Neural progenitor cell (in vitro differentiated cells): ENCODE measurements at regions not wholly inside any gene's neighbourhood (a gene's known extent, or its start where the extent isn't known, plus 50 kb on each side); places are given as distances from the start of the nearest gene placed in this dataset.
A peak's percentile ranks its signal among the peaks of the same experiment; 100 is the strongest.

Source experiments
- DNase-seq: peaks from one replicate; pipeline ENCODE4 v3.0.0-alpha.2; 2016; ENCODE audit warnings: low spot score
- H2AFZ ChIP-seq: fragments of 200-600 bp; sonication (generic); replicated peaks from 2 replicates; pipeline ENCODE4 v1.6.1; 2016; ENCODE audit warnings: antibody characterized with exemption
- H3F3A ChIP-seq: fragments of 200-600 bp; sonication (generic); 2 replicates; pipeline ENCODE4 v1.6.1; 2016; ENCODE audit warnings: antibody characterized with exemption, low read depth
- H3K27ac ChIP-seq: fragments of 200-600 bp; sonication (generic); 2 replicates; pipeline ENCODE4 v1.5.1; 2016; ENCODE audit warnings: mild to moderate bottlenecking
- H3K27me3 ChIP-seq: fragments of 200-600 bp; sonication (generic); 2 replicates; pipeline ENCODE4 v1.6.1; 2016; ENCODE audit warnings: mild to moderate bottlenecking, moderate library complexity
- H3K36me3 ChIP-seq: fragments of 200-600 bp; sonication (generic); 2 replicates; pipeline ENCODE4 v1.5.1; 2016
- H3K4me1 ChIP-seq: fragments of 200-600 bp; sonication (generic); 2 replicates; pipeline ENCODE4 v1.6.1; 2016; ENCODE audit warnings: mixed run types
- H3K4me2 ChIP-seq: fragments of 200-600 bp; sonication (generic); 2 replicates; pipeline ENCODE4 v1.6.1; 2016
- H3K4me3 ChIP-seq: fragments of 200-600 bp; sonication (generic); 2 replicates; pipeline ENCODE4 v1.5.1; 2016
- H3K79me2 ChIP-seq: fragments of 200-600 bp; sonication (generic); 2 replicates; pipeline ENCODE4 v1.6.1; 2016; ENCODE audit warnings: low read depth
- H3K9ac ChIP-seq: fragments of 200-600 bp; sonication (generic); 2 replicates; pipeline ENCODE4 v1.6.1; 2016
- H3K9me3 ChIP-seq: fragments of 200-600 bp; sonication (generic); 2 replicates; pipeline ENCODE4 v1.5.1; 2016; ENCODE audit warnings: low read depth
- H4K20me1 ChIP-seq: fragments of 200-600 bp; sonication (generic); 2 replicates; pipeline ENCODE4 v1.6.1; 2016; ENCODE audit warnings: low read depth
- H3K27ac Mint-ChIP-seq: 3 replicates; pipeline ENCODE4 v1.8.0; 2021; ENCODE audit warnings: mixed read lengths
- H3K27me3 Mint-ChIP-seq: 2 replicates; pipeline ENCODE4 v1.8.0; 2022; ENCODE audit warnings: low read depth, mild to moderate bottlenecking, inconsistent platforms, moderate library complexity, mixed read lengths; ENCODE audit not compliant: insufficient read depth
- H3K36me3 Mint-ChIP-seq: 3 replicates; pipeline ENCODE4 v1.8.0; 2021; ENCODE audit warnings: mixed read lengths
- H3K4me1 Mint-ChIP-seq: 3 replicates; pipeline ENCODE4 v1.8.0; 2021; ENCODE audit warnings: mixed read lengths
- H3K4me3 Mint-ChIP-seq: 3 replicates; pipeline ENCODE4 v1.8.0; 2021; ENCODE audit warnings: mild to moderate bottlenecking, moderate library complexity, mixed read lengths
- H3K9me3 Mint-ChIP-seq: 3 replicates; pipeline ENCODE4 v1.8.0; 2020; ENCODE audit warnings: mixed read lengths
- EZH2 ChIP-seq: fragments of 200-600 bp; sonication (generic); IDR thresholded peaks from 2 replicates; pipeline ENCODE4 v1.6.1; 2017; ENCODE audit warnings: antibody characterized with exemption, mild to moderate bottlenecking, moderate library complexity
- EZH2phosphoT487 ChIP-seq: fragments of 200-600 bp; sonication (generic); IDR thresholded peaks from 2 replicates; pipeline ENCODE4 v1.6.1; 2017; ENCODE audit warnings: antibody characterized with exemption
- TF ChIP-seq, protein P1 (sequence below): fragments of 200-600 bp; sonication (generic); IDR thresholded peaks from 2 replicates; pipeline ENCODE4 v1.5.1; 2017; ENCODE audit warnings: antibody characterized with exemption, mild to moderate bottlenecking

DNA sequence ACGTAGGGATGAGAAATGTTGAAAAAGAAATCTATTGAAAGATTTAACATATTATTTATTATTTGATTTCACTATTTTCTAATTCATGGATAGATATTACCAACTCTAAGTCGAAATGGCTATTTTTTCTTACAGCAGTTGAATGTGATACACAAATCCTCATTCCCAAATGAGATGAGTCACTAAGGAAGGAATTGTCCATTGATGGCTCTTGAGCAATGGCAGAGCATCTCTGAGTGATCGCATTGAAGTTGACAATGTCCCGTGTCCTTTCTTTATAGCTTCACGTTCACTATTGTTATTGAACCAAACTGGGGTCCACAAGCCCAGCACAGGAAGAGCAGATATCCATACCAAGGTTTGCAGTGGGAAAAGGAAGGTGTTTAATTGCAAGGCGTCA is 648.3 kb upstream of the SPRY2 start:
- Histone ChIP-seq H3K4me3 (no peak overlapping the region), H3K27me3 (no peaks in the 10 kb centered on the region), H3K27ac (no peak overlapping the region), H3K4me2 (peak overlapping the region; percentile 50), H3K9ac (no peak overlapping the region), H3K4me1 (peaks cover 16% of the 10 kb centered on the region), H2AFZ (no peak overlapping the region), H3F3A (peaks cover 5% of the 10 kb centered on the region), H4K20me1 (no peaks in the 10 kb centered on the region), H3K79me2 (no peaks in the 10 kb centered on the region), H3K36me3 (peaks cover 3% of the 10 kb centered on the region), H3K9me3 (peaks cover 26% of the 10 kb centered on the region)
- Mint-ChIP-seq H3K9me3 (peaks cover 58% of the 10 kb centered on the region), H3K27ac (no peak overlapping the region), H3K36me3 (peaks cover 9% of the 10 kb centered on the region), H3K4me3 (no peak overlapping the region), H3K4me1 (peaks cover 10% of the 10 kb centered on the region), H3K27me3 (no peaks in the 10 kb centered on the region)
- DNase-seq = no peak
- TF ChIP-seq, protein P1, sequence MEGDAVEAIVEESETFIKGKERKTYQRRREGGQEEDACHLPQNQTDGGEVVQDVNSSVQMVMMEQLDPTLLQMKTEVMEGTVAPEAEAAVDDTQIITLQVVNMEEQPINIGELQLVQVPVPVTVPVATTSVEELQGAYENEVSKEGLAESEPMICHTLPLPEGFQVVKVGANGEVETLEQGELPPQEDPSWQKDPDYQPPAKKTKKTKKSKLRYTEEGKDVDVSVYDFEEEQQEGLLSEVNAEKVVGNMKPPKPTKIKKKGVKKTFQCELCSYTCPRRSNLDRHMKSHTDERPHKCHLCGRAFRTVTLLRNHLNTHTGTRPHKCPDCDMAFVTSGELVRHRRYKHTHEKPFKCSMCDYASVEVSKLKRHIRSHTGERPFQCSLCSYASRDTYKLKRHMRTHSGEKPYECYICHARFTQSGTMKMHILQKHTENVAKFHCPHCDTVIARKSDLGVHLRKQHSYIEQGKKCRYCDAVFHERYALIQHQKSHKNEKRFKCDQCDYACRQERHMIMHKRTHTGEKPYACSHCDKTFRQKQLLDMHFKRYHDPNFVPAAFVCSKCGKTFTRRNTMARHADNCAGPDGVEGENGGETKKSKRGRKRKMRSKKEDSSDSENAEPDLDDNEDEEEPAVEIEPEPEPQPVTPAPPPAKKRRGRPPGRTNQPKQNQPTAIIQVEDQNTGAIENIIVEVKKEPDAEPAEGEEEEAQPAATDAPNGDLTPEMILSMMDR = no peak
- no peak for TF ChIP-seq EZH2phosphoT487
- no peak for TF ChIP-seq EZH2

DNA sequence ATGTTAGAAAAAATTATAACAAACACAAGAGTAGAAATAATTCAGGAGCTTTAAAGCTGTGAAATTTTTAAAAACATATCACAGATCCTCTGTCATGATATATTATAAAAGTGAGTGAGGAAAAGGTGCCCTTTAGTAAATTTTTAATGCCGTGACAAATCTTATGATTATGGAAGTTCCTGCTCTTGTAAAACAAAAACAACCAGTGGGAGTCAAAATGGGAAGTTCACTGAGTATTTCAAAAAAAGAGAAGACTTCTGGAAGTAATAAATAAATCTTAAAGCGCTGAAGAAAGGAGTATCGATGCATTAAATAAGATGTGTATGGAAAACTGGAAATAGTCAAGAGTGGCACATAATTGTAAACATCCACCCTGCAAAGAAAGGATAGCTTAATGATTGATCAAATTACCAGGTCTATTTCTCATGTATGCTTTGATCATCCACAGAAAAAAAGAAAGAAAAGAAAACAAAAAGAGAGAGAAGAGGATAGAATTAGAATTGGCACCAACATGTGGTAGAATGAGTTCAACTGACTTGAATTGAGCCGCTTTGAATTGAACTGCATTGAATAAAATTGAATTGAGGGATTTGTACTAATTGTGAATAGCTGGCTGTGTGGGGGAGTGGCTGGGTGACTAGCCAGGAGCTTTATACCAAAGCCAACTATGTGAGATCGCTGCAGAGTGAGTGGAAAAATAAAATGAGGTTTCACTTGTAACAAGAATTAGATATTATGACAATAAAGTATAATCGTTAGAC is 647.6 kb upstream of the SPRY2 start:
- Histone ChIP-seq H2AFZ (no peak overlapping the region), H3K36me3 (peaks cover 3% of the 10 kb centered on the region), H3K27ac (no peak overlapping the region), H3K4me2 (peak overlapping the region; percentile 50), H3K79me2 (no peaks in the 10 kb centered on the region), H3F3A (peaks cover 5% of the 10 kb centered on the region), H3K27me3 (no peaks in the 10 kb centered on the region), H3K9ac (no peak overlapping the region), H3K4me3 (no peak overlapping the region), H3K4me1 (peaks cover 16% of the 10 kb centered on the region), H3K9me3 (peaks cover 26% of the 10 kb centered on the region), H4K20me1 (no peaks in the 10 kb centered on the region)
- Mint-ChIP-seq H3K9me3 (peaks cover 58% of the 10 kb centered on the region), H3K27ac (no peak overlapping the region), H3K4me3 (no peak overlapping the region), H3K27me3 (no peaks in the 10 kb centered on the region), H3K36me3 (peaks cover 9% of the 10 kb centered on the region), H3K4me1 (peaks cover 10% of the 10 kb centered on the region)
- DNase-seq = peak; percentile 65
- peak; percentile 79 for TF ChIP-seq EZH2phosphoT487
- TF ChIP-seq, protein P1 = no peak

DNA sequence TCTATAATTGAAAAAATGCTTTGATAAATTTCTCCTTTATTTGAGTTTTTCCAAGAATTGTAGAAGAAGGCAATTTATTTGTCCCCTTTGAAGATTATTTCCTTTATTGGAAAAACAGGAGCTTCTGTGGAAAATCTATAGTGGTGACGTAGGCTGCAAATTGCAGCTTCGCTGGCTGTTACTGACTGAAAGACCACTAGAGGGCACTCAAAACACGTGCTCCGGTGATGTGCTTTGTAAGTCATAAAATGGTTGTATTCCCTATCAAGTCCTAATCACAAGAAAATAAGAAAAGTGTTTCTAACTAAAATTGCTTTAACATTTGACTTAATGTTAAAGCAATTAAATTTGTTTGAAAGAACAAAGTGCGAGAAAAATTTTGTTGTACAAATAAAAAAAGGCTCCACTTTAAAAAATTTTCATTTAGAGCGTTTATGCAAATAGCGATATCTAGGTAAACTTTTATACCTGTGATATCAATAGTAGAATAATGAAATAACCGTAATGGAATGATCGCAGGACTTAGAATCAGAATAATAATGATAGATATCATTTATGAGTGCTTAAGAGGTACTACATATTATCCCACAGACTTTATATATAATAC is 638.2 kb upstream of the SPRY2 start:
- H3K27me3 ChIP-seq = no peaks in the 10 kb centered on the region
- no peaks in the 10 kb centered on the region for H3K79me2 ChIP-seq
- H3F3A ChIP-seq = no peaks in the 10 kb centered on the region
- TF ChIP-seq, protein P1 = peak; percentile 97
- TF ChIP-seq EZH2phosphoT487 = no peak
- H3K4me1 ChIP-seq = no peaks in the 10 kb centered on the region
- peaks cover 16% of the 10 kb centered on the region for H3K9me3 Mint-ChIP-seq
- no peaks in the 10 kb centered on the region for H3K9me3 ChIP-seq
- peaks cover 5% of the 10 kb centered on the region for H3K27me3 Mint-ChIP-seq
- H3K4me2 ChIP-seq = no peak overlapping the region
- H3K27ac ChIP-seq = no peak overlapping the region
- no peaks in the 10 kb centered on the region for H3K36me3 Mint-ChIP-seq
- no peaks in the 10 kb centered on the region for H3K36me3 ChIP-seq
- H4K20me1 ChIP-seq = no peaks in the 10 kb centered on the region
- H3K4me1 Mint-ChIP-seq = no peaks in the 10 kb centered on the region
- no peak overlapping the region for H3K27ac Mint-ChIP-seq
- peak; percentile 74 for DNase-seq
- no peak overlapping the region for H3K4me3 ChIP-seq
- no peak overlapping the region for H2AFZ ChIP-seq
- no peak overlapping the region for H3K4me3 Mint-ChIP-seq
- no peak overlapping the region for H3K9ac ChIP-seq
